Neuronal stem cell (in vitro differentiated cells): ENCODE measurements at regions not wholly inside any gene's neighbourhood (a gene's known extent, or its start where the extent isn't known, plus 50 kb on each side); places are given as distances from the start of the nearest gene placed in this dataset.
"Not testable (repeated sequence)": the region's sequence is repeated elsewhere in the genome, so short reads cannot be mapped to it uniquely, and the experiment has no call there.

ENCODE experiments used
- DNase-seq: peaks from one replicate; pipeline ENCODE4 v3.0.0-alpha.2; 2013; ENCODE audit warnings: low spot score
- H2AFZ ChIP-seq: one replicate; pipeline ENCODE4 v1.6.1; 2013; ENCODE audit warnings: mild to moderate bottlenecking, low read length, inconsistent platforms
- H2AK5ac ChIP-seq: 2 replicates; pipeline ENCODE4 v1.6.1; 2013; ENCODE audit warnings: low read depth, mild to moderate bottlenecking, inconsistent platforms, low read length, moderate library complexity, mixed read lengths
- H2BK120ac ChIP-seq: 2 replicates; pipeline ENCODE4 v1.6.1; 2013; ENCODE audit warnings: low read depth, mild to moderate bottlenecking, inconsistent platforms, low read length, moderate library complexity, mixed read lengths
- H2BK12ac ChIP-seq: one replicate; pipeline ENCODE4 v1.6.1; 2013; ENCODE audit warnings: low read length, inconsistent platforms
- H2BK15ac ChIP-seq: 2 replicates; pipeline ENCODE4 v1.6.1; 2013; ENCODE audit warnings: mild to moderate bottlenecking, low read length, inconsistent platforms, mixed read lengths
- H2BK5ac ChIP-seq: one replicate; pipeline ENCODE4 v1.6.1; 2013; ENCODE audit warnings: inconsistent platforms, mild to moderate bottlenecking, low read length, moderate library complexity
- H3K14ac ChIP-seq: one replicate; pipeline ENCODE4 v1.6.1; 2013; ENCODE audit warnings: low read length, inconsistent platforms
- H3K18ac ChIP-seq: 2 replicates; pipeline ENCODE4 v1.6.1; 2013; ENCODE audit warnings: low read length, inconsistent platforms
- H3K23ac ChIP-seq: 2 replicates; pipeline ENCODE4 v1.6.1; 2013; ENCODE audit warnings: low read depth, mild to moderate bottlenecking, mixed read lengths, low read length, inconsistent platforms; ENCODE audit not compliant: poor library complexity
- H3K27ac ChIP-seq: replicated peaks from 3 replicates; pipeline ENCODE4 v1.5.1; 2013; ENCODE audit warnings: low read length, inconsistent platforms
- H3K27me3 ChIP-seq, 3 experiments: 2 replicates each; pipeline ENCODE4 v1.6.1; 2013; ENCODE audit warnings: low read length in 3 of 3, mild to moderate bottlenecking in 2 of 3, inconsistent platforms in 1 of 3, low read depth in 1 of 3, mixed read lengths in 1 of 3, moderate library complexity in 1 of 3; ENCODE audit not compliant: control insufficient read depth in 3 of 3, insufficient read depth in 3 of 3
- H3K36me3 ChIP-seq, 2 donors: replicated peaks in 1 of 2; 2 replicates each; pipeline ENCODE4 v1.6.1; 2013; ENCODE audit warnings: low read length in 2 of 2; ENCODE audit not compliant: control insufficient read depth in 2 of 2, insufficient read depth in 2 of 2
- H3K4ac ChIP-seq: 2 replicates; pipeline ENCODE4 v1.6.1; 2013; ENCODE audit warnings: inconsistent platforms, mild to moderate bottlenecking, low read length, moderate library complexity
- H3K4me1 ChIP-seq, 2 donors: 1 replicate in 1 of 2; 2 replicates in 1 of 2; pipeline ENCODE4 v1.6.1; 2013; ENCODE audit warnings: low read length in 2 of 2, low read depth in 1 of 2; ENCODE audit not compliant: control insufficient read depth in 2 of 2, insufficient read depth in 1 of 2
- H3K4me2 ChIP-seq: one replicate; pipeline ENCODE4 v1.6.1; 2013; ENCODE audit warnings: mild to moderate bottlenecking, low read length, inconsistent platforms; ENCODE audit not compliant: insufficient read depth, poor library complexity, severe bottlenecking
- H3K4me3 ChIP-seq, 2 donors: 2 replicates each; pipeline ENCODE4 v1.5.1; 2013; ENCODE audit warnings: low read length in 2 of 2, mild to moderate bottlenecking in 2 of 2, inconsistent platforms in 1 of 2, moderate library complexity in 1 of 2
- H3K79me1 ChIP-seq: one replicate; pipeline ENCODE4 v1.6.1; 2013; ENCODE audit warnings: low read depth, mild to moderate bottlenecking, inconsistent platforms, low read length, moderate library complexity
- H3K9ac ChIP-seq: one replicate; pipeline ENCODE4 v1.6.1; 2013; ENCODE audit warnings: mild to moderate bottlenecking, low read depth, low read length, inconsistent platforms; ENCODE audit not compliant: poor library complexity
- H3K9me3 ChIP-seq, 2 donors: replicated peaks in 1 of 2; 2 replicates each; pipeline versions ENCODE3 to v1.6.1; 2013; ENCODE audit warnings: low read length in 2 of 2, mild to moderate bottlenecking in 2 of 2, inconsistent platforms in 1 of 2, low read depth in 1 of 2, mixed read lengths in 1 of 2, moderate library complexity in 1 of 2; ENCODE audit not compliant: control insufficient read depth in 2 of 2, insufficient read depth in 1 of 2
- H4K8ac ChIP-seq: one replicate; pipeline ENCODE4 v1.6.1; 2013; ENCODE audit warnings: low read depth, mild to moderate bottlenecking, inconsistent platforms, low read length, moderate library complexity
- H4K91ac ChIP-seq: one replicate; pipeline ENCODE4 v1.6.1; 2013; ENCODE audit warnings: low read length, low read depth, mild to moderate bottlenecking, inconsistent platforms; ENCODE audit not compliant: poor library complexity
- WGBS, 2 donors: extraction: QIAGEN DNeasy Blood & Tissue Kit; methylation state at CpG; one replicate each; pipeline ENCODE4 v1.1.7; 2013; ENCODE audit warnings: missing lambda C conversion rate in 2 of 2, mixed read lengths in 1 of 2; ENCODE audit not compliant: insufficient read length in 2 of 2, insufficient replicate concordance in 1 of 2; ENCODE audit errors: extremely low coverage in 2 of 2; 5-methylcytosine and 5-hydroxymethylcytosine counted together

- H2AFZ ChIP-seq, H3K4me1 ChIP-seq, H3K4ac ChIP-seq, H3K18ac ChIP-seq, H3K27ac ChIP-seq, H3K9me3 ChIP-seq, H2BK12ac ChIP-seq, H3K23ac ChIP-seq, H3K4me2 ChIP-seq, H4K8ac ChIP-seq, DNase-seq, H3K79me1 ChIP-seq, H2BK120ac ChIP-seq, H2AK5ac ChIP-seq, H3K27me3 ChIP-seq, H3K9ac ChIP-seq, H2BK15ac ChIP-seq, H3K14ac ChIP-seq, H3K36me3 ChIP-seq, H3K4me3 ChIP-seq, H2BK5ac ChIP-seq, H4K91ac ChIP-seq: not testable (repeated sequence)
- WGBS, 2 donors = no CpG with 5 or more reads among the region's 2 CpGs
Observed at GRCh38 chr6:115579565-115579964, 481.1 kb downstream of the FRK start.

GRCh38 chr6:115577270-115577669 lies 483.4 kb downstream of the FRK start:
- H2AK5ac ChIP-seq = no peak overlapping the region
- no peak overlapping the region for H3K27ac ChIP-seq
- H3K18ac ChIP-seq = no peak overlapping the region
- no peak overlapping the region for H4K91ac ChIP-seq
- H3K9me3 ChIP-seq = no peaks in the 10 kb centered on the region
- no peak overlapping the region for H3K4me3 ChIP-seq
- no peaks in the 10 kb centered on the region for H3K27me3 ChIP-seq
- H3K23ac ChIP-seq = no peak overlapping the region
- no peak overlapping the region for H2AFZ ChIP-seq
- H3K14ac ChIP-seq = no peak overlapping the region
- no peak overlapping the region for H2BK12ac ChIP-seq
- H2BK120ac ChIP-seq = no peak overlapping the region
- no peaks in the 10 kb centered on the region for H3K4me1 ChIP-seq
- H3K36me3 ChIP-seq = no peaks in the 10 kb centered on the region
- H3K4me2 ChIP-seq = no peak overlapping the region
- no peak overlapping the region for H3K9ac ChIP-seq
- H3K4ac ChIP-seq = no peak overlapping the region
- no peak overlapping the region for H2BK5ac ChIP-seq
- H4K8ac ChIP-seq = no peak overlapping the region
- no peak for DNase-seq
- no peak overlapping the region for H2BK15ac ChIP-seq
- no CpG with 5 or more reads among the region's 2 CpGs for WGBS, 2 donors
- H3K79me1 ChIP-seq = no peaks in the 10 kb centered on the region

- H2BK5ac ChIP-seq = no peak overlapping the region
- H3K4me1 ChIP-seq = peaks cover 0 to 4% of the 10 kb centered on the region in 2 donors
- no peak overlapping the region for H3K9ac ChIP-seq
Observed at GRCh38 chr6:115575285-115575684, 485.4 kb downstream of the FRK start.

GRCh38 chr6:115573861-115574260 lies 486.8 kb downstream of the FRK start:
- H3K4me3 ChIP-seq = no peak overlapping the region
- H3K27ac ChIP-seq = no peak overlapping the region
- H2AFZ ChIP-seq = no peak overlapping the region
- H3K9me3 ChIP-seq = no peaks in the 10 kb centered on the region
- no peak overlapping the region for H3K18ac ChIP-seq
- no peak overlapping the region for H4K8ac ChIP-seq
- H3K36me3 ChIP-seq = no peaks in the 10 kb centered on the region
- no peak overlapping the region for H2BK120ac ChIP-seq
- no CpG with 5 or more reads among the region's 2 CpGs for WGBS, 2 donors
- no peak overlapping the region for H3K9ac ChIP-seq
- H3K23ac ChIP-seq = no peak overlapping the region
- H2AK5ac ChIP-seq = no peak overlapping the region
- H3K14ac ChIP-seq = no peak overlapping the region
- no peaks in the 10 kb centered on the region for H3K27me3 ChIP-seq
- H3K4ac ChIP-seq = no peak overlapping the region
- H3K79me1 ChIP-seq = no peaks in the 10 kb centered on the region
- no peak overlapping the region for H2BK15ac ChIP-seq
- H2BK5ac ChIP-seq = no peak overlapping the region
- no peak overlapping the region for H2BK12ac ChIP-seq
- no peak overlapping the region for H4K91ac ChIP-seq
- peaks cover 0 to 4% of the 10 kb centered on the region in 2 donors for H3K4me1 ChIP-seq
- no peak overlapping the region for H3K4me2 ChIP-seq
- DNase-seq = no peak

More at GRCh38 chr6:115575285-115575684, 485.4 kb downstream of the FRK start:
- Histone ChIP-seq H3K14ac (no peak overlapping the region), H3K27ac (no peak overlapping the region), H3K4me3 (no peak overlapping the region), H3K36me3 (no peaks in the 10 kb centered on the region), H3K27me3 (no peaks in the 10 kb centered on the region), H3K9me3 (no peaks in the 10 kb centered on the region), H3K79me1 (no peaks in the 10 kb centered on the region), H2AK5ac (no peak overlapping the region), H2BK120ac (no peak overlapping the region), H2BK12ac (no peak overlapping the region), H3K18ac (no peak overlapping the region), H4K8ac (no peak overlapping the region), H3K23ac (no peak overlapping the region), H2BK15ac (no peak overlapping the region), H4K91ac (no peak overlapping the region), H3K4ac (no peak overlapping the region), H2AFZ (no peak overlapping the region), H3K4me2 (no peak overlapping the region)
- DNase-seq = no peak
- WGBS, 2 donors = no CpG with 5 or more reads among the region's 1 CpG
